NCI-H2029 (cell line): ENCODE measurements at regions not wholly inside any gene's neighbourhood (a gene's known extent, or its start where the extent isn't known, plus 50 kb on each side); places are given as distances from the start of the nearest gene placed in this dataset.
"Not testable (repeated sequence)": the region's sequence is repeated elsewhere in the genome, so short reads cannot be mapped to it uniquely, and the experiment has no call there.

ENCODE experiments used
- DNase-seq: peaks from one replicate; lab custom pipeline; 2025; lab: John Stamatoyannopoulos, UW

GRCh38 chr6:112511441-112511840 is 164.3 kb downstream of the RFPL4B start:
- no peak for DNase-seq

- DNase-seq, result no peak
These were observed 166.0 kb downstream of the RFPL4B start for GRCh38 chr6:112513175-112513574.

- no peak for DNase-seq
These were observed 175.5 kb downstream of the RFPL4B start for GRCh38 chr6:112522587-112522986.

- DNase-seq, result no peak
These were observed 176.9 kb downstream of the RFPL4B start for GRCh38 chr6:112524071-112524470.

DNA sequence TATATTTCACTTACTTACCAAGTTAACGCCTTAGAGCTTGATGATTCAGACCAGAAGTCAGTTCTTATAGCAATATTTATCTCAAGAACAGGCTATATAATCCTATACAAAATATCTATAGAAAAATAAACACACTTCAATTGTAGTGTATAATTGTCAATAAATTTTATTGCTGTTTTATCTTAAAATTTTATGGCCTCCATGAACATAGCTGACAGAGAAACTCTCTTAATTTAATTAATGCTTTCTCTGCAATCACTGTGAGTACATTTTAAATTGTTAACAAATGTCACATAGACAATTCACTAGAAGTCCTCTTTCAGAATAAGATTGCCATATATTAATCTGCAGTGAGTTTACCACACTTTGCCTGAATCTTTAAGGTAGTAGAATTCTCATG is 178.6 kb downstream of the RFPL4B start:
- no peak for DNase-seq

DNA sequence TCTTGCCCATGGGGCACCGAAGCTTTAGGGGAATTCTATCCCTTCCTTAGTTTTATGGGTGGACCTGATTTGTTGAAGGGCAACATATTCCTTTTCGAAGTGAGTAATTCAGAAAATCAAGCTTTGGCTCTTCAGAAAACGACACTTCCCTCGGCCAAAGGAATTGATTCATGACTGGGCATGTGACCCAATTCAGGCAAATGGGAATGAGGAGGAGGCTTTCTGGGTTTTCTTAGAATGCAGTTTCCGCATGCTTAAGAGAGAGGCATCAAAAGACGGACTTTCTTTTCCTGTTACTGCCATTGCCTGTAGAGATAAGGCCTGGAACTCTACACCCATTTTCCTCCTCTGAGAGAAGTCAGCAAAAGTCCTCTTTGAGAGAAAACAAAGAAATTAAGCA is 179.5 kb downstream of the RFPL4B start:
- DNase-seq, result no peak

GRCh38 chr6:112528306-112528705 is 181.2 kb downstream of the RFPL4B start:
- DNase-seq, result not testable (repeated sequence)

- DNase-seq, result no peak
These were observed 188.7 kb downstream of the RFPL4B start for GRCh38 chr6:112535816-112536215.

DNA sequence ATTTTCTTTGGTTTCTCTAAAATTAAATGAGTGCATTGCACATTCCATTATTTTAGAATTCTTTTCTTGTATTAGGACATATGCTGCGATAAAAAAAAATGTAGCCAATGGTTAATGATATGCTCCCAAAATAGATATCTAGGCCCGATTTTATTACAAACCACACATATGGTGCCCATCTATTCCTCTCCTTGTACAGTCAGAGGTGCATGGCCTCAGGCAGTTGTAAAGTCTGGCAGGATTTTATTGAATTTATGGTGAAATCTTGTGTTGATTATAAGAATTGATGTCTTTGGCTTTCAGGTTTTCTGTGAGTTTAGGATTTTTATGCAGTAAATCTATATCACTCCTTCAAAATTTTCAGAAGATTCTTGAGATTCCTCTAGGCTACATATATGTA is 192.2 kb downstream of the RFPL4B start:
- DNase-seq, result no peak

DNA sequence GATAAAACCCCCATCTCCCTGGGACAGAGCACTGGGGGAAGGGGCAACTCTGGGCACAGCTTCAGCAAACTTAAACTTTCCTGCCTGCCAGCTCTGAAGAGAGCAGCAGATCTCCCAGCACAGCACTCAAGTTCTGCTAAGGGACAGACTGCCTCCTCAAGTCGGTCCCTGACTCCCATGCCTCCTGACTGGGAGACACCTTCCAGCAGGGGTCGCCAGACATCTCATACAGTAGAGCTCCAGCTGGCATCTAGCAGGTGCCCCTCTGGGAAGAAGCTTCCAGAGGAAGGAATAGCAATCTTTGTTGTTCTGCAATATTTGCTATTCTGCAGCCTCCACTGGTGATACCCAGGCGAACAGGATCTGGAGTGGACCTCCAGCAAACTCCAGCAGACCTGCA is 194.7 kb downstream of the RFPL4B start:
- not testable (repeated sequence) for DNase-seq

GRCh38 chr6:112547321-112548085 is 200.4 kb downstream of the RFPL4B start:
- not testable (repeated sequence) for DNase-seq

DNA sequence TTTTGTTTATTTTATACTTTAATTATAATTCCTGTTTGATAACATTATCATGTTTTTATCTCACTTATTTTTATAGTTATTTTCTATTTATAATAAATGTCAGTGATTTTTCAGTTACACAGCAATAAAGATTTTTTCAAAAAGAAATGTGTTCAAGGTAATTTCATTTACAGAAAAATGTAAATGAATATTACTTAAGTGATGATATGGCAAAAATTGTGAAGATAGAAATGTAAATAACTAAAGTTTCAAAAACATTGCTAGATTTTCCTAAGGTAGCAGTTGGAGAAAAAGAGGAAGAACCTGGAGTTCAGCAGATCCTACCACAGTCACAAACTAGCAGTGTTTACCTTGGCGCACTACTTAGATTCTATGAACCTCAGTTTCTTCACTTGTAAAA is 202.6 kb downstream of the RFPL4B start:
- DNase-seq, result no peak

GRCh38 chr6:112557435-112557834 is 210.3 kb downstream of the RFPL4B start:
- DNase-seq, result no peak

DNA sequence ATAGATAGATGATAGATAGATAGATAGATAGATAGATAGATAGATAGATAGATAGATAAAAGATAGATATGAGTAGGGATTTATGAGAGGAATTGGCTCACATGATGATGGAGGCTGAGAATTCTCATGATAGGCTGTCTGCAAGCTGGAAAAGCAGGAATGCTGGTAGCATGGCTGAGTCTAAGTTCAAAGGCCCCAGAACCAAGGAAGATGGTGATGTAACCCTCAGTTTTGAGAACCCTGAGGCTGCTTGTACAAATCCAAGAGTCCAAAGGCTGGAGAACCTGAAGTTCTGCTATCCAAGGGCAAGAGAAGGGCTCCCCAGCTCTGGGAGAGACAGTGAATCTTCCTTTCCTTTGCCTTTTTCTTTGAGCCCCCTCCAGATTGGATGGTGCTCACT is 210.8 kb downstream of the RFPL4B start:
- no peak for DNase-seq

DNA sequence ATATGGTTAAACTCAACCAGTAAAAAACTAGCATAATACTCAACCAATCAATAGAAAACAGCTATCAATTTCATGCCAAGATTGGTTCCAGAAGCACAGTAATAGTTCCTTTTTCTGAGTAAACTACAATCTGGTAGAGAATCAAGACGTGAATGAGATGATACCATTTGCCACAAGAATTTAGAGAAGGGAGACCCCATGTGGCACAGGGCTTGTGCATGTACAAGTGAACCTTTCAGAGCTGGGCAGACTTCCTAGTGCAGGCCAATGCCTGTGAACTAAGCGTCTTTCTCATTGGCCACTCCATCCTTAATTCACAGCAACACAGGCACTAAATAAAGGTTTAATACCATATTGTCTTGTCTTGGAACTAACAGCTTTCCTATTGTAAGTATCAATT is 213.5 kb downstream of the RFPL4B start:
- no peak for DNase-seq

GRCh38 chr6:112562301-112563231 is 215.4 kb downstream of the RFPL4B start:
- DNase-seq, result no peak

- DNase-seq, result no peak
These were observed 216.2 kb downstream of the RFPL4B start for GRCh38 chr6:112563368-112563767.

GRCh38 chr6:112568066-112568465 is 220.9 kb downstream of the RFPL4B start:
- DNase-seq, result no peak

DNA sequence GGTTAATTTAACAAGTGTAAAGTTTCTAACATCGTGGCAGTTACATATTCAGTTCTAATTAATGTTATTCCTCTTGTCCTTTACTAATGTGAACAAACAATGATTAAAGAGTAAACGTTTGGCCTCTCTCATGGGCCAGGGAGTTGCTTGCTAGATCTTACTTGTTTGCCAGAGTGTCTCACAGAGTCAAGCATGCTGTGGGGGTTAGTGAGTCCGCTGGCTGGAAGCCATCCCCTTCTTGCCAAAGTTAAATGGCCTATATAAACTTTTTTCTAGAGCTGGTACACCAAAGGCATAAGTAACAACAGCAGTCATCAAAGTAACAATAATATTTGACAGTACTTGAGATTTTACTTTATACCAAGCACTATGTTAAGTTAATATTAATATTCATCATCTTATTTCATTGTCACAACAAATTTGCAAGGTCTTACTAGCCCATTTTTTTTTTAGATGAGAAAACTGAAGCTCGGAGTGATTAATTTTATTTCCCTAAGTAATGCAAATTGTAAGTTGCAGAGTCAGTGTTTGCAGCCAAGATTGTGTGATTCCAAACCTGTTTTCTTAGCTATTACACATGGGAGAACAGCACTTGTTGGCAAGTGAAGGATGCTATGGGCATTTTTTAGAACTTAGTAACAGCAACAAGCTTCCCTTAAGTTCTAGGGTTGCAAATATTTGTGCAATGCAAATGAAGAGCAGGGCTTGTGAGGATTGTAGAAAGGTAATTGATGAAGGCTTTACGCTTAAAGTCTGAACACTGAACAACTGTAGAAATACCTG is 224.5 kb downstream of the RFPL4B start:
- DNase-seq, result no peak

DNA sequence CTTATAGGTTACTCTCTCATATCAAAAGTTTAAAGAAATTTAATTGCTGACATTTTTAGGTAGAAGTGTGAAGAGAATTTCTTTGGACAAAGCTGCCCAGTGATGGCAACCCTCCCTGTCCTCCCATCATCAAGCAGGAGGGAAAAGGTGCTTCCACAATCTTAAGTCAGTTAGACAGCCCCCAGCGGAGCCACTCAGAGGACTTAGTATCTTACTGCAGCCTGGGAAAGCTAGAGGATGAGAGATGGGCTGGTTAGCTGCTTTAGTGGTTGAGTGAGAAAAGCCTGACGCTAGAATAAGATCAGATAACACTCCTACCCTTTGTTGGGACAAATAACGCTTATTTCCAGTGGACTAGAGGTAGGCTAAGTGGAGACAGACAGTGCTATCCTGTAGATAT is 227.1 kb downstream of the RFPL4B start:
- no peak for DNase-seq

- peak; percentile 55 for DNase-seq
These were observed 228.2 kb downstream of the RFPL4B start for GRCh38 chr6:112575309-112575834.

GRCh38 chr6:112576423-112576822 is 229.3 kb downstream of the RFPL4B start:
- no peak for DNase-seq
